Osteoblast (primary cell): ENCODE measurements at regions not wholly inside any gene's neighbourhood (a gene's known extent, or its start where the extent isn't known, plus 50 kb on each side); places are given as distances from the start of the nearest gene placed in this dataset.

Source experiments
- DNase-seq: peaks from one replicate; pipeline ENCODE4 v3.0.0; 2011; ENCODE audit warnings: low spot score, mixed read lengths; ENCODE audit not compliant: insufficient read length; ENCODE audit errors: missing footprints
- H2AFZ ChIP-seq: 2 replicates; pipeline ENCODE4 v1.6.0; 2011; ENCODE audit warnings: mild to moderate bottlenecking, low read length
- H3K27ac ChIP-seq: 2 replicates; pipeline ENCODE4 v1.5.1; 2011; ENCODE audit warnings: mild to moderate bottlenecking, low read depth, low read length, moderate library complexity
- H3K27me3 ChIP-seq: 2 replicates; pipeline ENCODE4 v1.6.0; 2012; ENCODE audit warnings: mild to moderate bottlenecking, control low read depth, inconsistent platforms, low read length, moderate library complexity; ENCODE audit not compliant: insufficient read depth
- H3K36me3 ChIP-seq: 2 replicates; pipeline ENCODE4 v1.5.1; 2011; ENCODE audit warnings: mild to moderate bottlenecking, low read length, control low read depth, moderate library complexity; ENCODE audit not compliant: insufficient read depth
- H3K4me1 ChIP-seq: 2 replicates; pipeline ENCODE4 v1.5.1; 2011; ENCODE audit warnings: mild to moderate bottlenecking, low read length, control low read depth, moderate library complexity; ENCODE audit not compliant: insufficient read depth
- H3K4me2 ChIP-seq: 2 replicates; pipeline ENCODE4 v1.6.0; 2011; ENCODE audit warnings: mild to moderate bottlenecking, low read length; ENCODE audit not compliant: insufficient read depth
- H3K4me3 ChIP-seq: fragments of 200-600 bp; sonication (generic); 3 replicates; pipeline ENCODE4 v1.5.1; 2012; ENCODE audit warnings: mild to moderate bottlenecking, low read length, inconsistent platforms; ENCODE audit not compliant: insufficient read depth
- H3K79me2 ChIP-seq: 2 replicates; pipeline ENCODE4 v1.6.0; 2012; ENCODE audit warnings: mild to moderate bottlenecking, low read length, control low read depth, inconsistent platforms; ENCODE audit not compliant: insufficient read depth
- H3K9me3 ChIP-seq: 2 replicates; pipeline ENCODE4 v1.5.1; 2011; ENCODE audit warnings: low read depth, low read length, control low read depth
- H4K20me1 ChIP-seq: 2 replicates; pipeline ENCODE4 v1.6.0; 2012; ENCODE audit warnings: mild to moderate bottlenecking, low read length, control low read depth; ENCODE audit not compliant: insufficient read depth
- CTCF ChIP-seq: IDR thresholded peaks from 2 replicates; pipeline ENCODE4 v1.5.1; 2011; ENCODE audit warnings: mild to moderate bottlenecking, low read depth, low read length, moderate library complexity; ENCODE audit errors: extremely low read depth

- Histone ChIP-seq H3K36me3 (no peaks in the 10 kb centered on the region), H3K27ac (no peak overlapping the region), H3K4me3 (no peak overlapping the region), H3K27me3 (peaks cover 5% of the 10 kb centered on the region), H3K4me2 (no peak overlapping the region), H3K4me1 (no peaks in the 10 kb centered on the region), H3K9me3 (no peaks in the 10 kb centered on the region), H4K20me1 (no peaks in the 10 kb centered on the region), H2AFZ (no peak overlapping the region), H3K79me2 (no peaks in the 10 kb centered on the region)
- no peak for DNase-seq
- no peak for TF ChIP-seq CTCF
These were observed 144.0 kb upstream of the TBX18 start for GRCh38 chr6:84908304-84908904.

GRCh38 chr6:84906514-84906913, 142.1 kb upstream of the TBX18 start:
- Histone ChIP-seq H3K36me3 (no peaks in the 10 kb centered on the region), H3K9me3 (no peaks in the 10 kb centered on the region), H3K4me2 (no peak overlapping the region), H3K4me3 (no peak overlapping the region), H3K27me3 (peaks cover 5% of the 10 kb centered on the region), H4K20me1 (no peaks in the 10 kb centered on the region), H3K4me1 (no peaks in the 10 kb centered on the region), H2AFZ (no peak overlapping the region), H3K27ac (no peak overlapping the region), H3K79me2 (no peaks in the 10 kb centered on the region)
- DNase-seq, result no peak
- no peak for TF ChIP-seq CTCF

DNA sequence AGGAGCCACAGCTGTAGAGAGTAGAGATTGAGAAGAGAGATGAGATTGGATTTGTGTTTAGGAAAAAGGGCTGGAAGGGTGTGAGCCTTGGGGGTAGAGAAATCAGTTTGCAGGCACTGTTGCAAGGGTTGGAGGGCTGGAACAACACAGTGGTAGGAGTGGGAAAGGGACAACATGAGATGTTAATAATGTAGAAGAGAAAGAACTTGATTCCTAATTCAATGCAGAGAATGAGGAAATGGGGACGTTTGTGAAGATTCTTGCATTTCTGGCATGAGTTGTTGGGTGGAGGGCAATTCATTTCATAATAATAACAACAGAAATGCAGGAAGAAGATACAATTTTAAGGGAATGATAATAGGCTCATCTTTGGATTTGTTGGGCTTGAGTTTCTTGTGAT, 141.4 kb upstream of the TBX18 start:
- no peak overlapping the region for H2AFZ ChIP-seq
- no peak overlapping the region for H3K4me3 ChIP-seq
- no peak for DNase-seq
- H4K20me1 ChIP-seq, result no peaks in the 10 kb centered on the region
- no peaks in the 10 kb centered on the region for H3K79me2 ChIP-seq
- no peaks in the 10 kb centered on the region for H3K9me3 ChIP-seq
- no peak overlapping the region for H3K4me2 ChIP-seq
- H3K4me1 ChIP-seq, result no peaks in the 10 kb centered on the region
- H3K36me3 ChIP-seq, result no peaks in the 10 kb centered on the region
- peaks cover 5% of the 10 kb centered on the region for H3K27me3 ChIP-seq
- no peak overlapping the region for H3K27ac ChIP-seq
- no peak for TF ChIP-seq CTCF

- Histone ChIP-seq H2AFZ (no peak overlapping the region), H3K9me3 (no peaks in the 10 kb centered on the region), H3K4me1 (no peaks in the 10 kb centered on the region), H3K27me3 (peaks cover 5% of the 10 kb centered on the region), H3K4me3 (no peak overlapping the region), H3K4me2 (no peak overlapping the region), H4K20me1 (no peaks in the 10 kb centered on the region), H3K79me2 (no peaks in the 10 kb centered on the region), H3K27ac (no peak overlapping the region), H3K36me3 (no peaks in the 10 kb centered on the region)
- no peak for TF ChIP-seq CTCF
- DNase-seq, result no peak
These were observed 138.0 kb upstream of the TBX18 start for GRCh38 chr6:84902354-84902928.
